Upper lobe of left lung (tissue), 4 donors: ENCODE measurements at regions not wholly inside any gene's neighbourhood (a gene's known extent, or its start where the extent isn't known, plus 50 kb on each side); places are given as distances from the start of the nearest gene placed in this dataset.

Experiments used
- EP300 ChIP-seq, 4 donors: sonication (generic); formaldehyde crosslinking; IDR thresholded peaks; one replicate each; pipeline ENCODE4 v1.5.1; 2017; ENCODE audit warnings: antibody characterized with exemption in 4 of 4, control low read depth in 2 of 4
- POLR2A ChIP-seq, 4 donors: fragments of 450-650 bp; IDR thresholded peaks; one replicate each; pipeline ENCODE4 v1.5.1; 2016 to 2017; ENCODE audit warnings: antibody characterized with exemption in 4 of 4, mild to moderate bottlenecking in 2 of 4
- TF ChIP-seq, protein P1 (sequence below), 6 experiments: fragments of 450-650 bp in 4 of 6; fragments of 200-600 bp in 2 of 6; sonication (generic) in 2 of 6; IDR thresholded peaks; one replicate each; pipeline ENCODE4 v1.5.1; 2016 to 2019; ENCODE audit warnings: antibody characterized with exemption in 6 of 6

- TF ChIP-seq EP300 (IDR thresholded peaks at IDR 0.05) (no peak), POLR2A (IDR thresholded peaks at IDR 0.05) (no peak)
- TF ChIP-seq, protein P1, sequence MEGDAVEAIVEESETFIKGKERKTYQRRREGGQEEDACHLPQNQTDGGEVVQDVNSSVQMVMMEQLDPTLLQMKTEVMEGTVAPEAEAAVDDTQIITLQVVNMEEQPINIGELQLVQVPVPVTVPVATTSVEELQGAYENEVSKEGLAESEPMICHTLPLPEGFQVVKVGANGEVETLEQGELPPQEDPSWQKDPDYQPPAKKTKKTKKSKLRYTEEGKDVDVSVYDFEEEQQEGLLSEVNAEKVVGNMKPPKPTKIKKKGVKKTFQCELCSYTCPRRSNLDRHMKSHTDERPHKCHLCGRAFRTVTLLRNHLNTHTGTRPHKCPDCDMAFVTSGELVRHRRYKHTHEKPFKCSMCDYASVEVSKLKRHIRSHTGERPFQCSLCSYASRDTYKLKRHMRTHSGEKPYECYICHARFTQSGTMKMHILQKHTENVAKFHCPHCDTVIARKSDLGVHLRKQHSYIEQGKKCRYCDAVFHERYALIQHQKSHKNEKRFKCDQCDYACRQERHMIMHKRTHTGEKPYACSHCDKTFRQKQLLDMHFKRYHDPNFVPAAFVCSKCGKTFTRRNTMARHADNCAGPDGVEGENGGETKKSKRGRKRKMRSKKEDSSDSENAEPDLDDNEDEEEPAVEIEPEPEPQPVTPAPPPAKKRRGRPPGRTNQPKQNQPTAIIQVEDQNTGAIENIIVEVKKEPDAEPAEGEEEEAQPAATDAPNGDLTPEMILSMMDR (IDR thresholded peaks at IDR 0.05): no peak
Observed at GRCh38 chr7:366161-366803, 76.3 kb downstream of the FOXL3 start.
